Astrocyte of the hippocampus (primary cell): ENCODE measurements at regions not wholly inside any gene's neighbourhood (a gene's known extent, or its start where the extent isn't known, plus 50 kb on each side); places are given as distances from the start of the nearest gene placed in this dataset.
"Not testable (repeated sequence)": the region's sequence is repeated elsewhere in the genome, so short reads cannot be mapped to it uniquely, and the experiment has no call there.

Source experiments
- DNase-seq: peaks from one replicate; pipeline ENCODE4 v3.0.0; 2011; ENCODE audit warnings: low read depth, low spot score

GRCh38 chr13:44149231-44149630, 224.4 kb upstream of the SERP2 start:
- not testable (repeated sequence) for DNase-seq

- no peak for DNase-seq
Observed at GRCh38 chr13:44149821-44150220, 223.8 kb upstream of the SERP2 start.

GRCh38 chr13:44151474-44151873, 222.2 kb upstream of the SERP2 start:
- DNase-seq: no peak

- DNase-seq: no peak
Observed at GRCh38 chr13:44153496-44153895, 220.1 kb upstream of the SERP2 start.

- DNase-seq: peak; percentile 55
Observed at GRCh38 chr13:44155422-44156293, 218.0 kb upstream of the SERP2 start.

- DNase-seq: no peak
Observed at GRCh38 chr13:44156294-44156658, 217.3 kb upstream of the SERP2 start.

- DNase-seq: no peak
Observed at GRCh38 chr13:44157606-44158005, 216.0 kb upstream of the SERP2 start.

- no peak for DNase-seq
Observed at GRCh38 chr13:44158098-44158521, 215.5 kb upstream of the SERP2 start.

- DNase-seq: peak; percentile 53
Observed at GRCh38 chr13:44158881-44159632, 214.6 kb upstream of the SERP2 start.

GRCh38 chr13:44159633-44160279, 213.9 kb upstream of the SERP2 start:
- peak; percentile 71 for DNase-seq

- DNase-seq: no peak
Observed at GRCh38 chr13:44160591-44161191, 212.9 kb upstream of the SERP2 start.

GRCh38 chr13:44163108-44163507, 210.5 kb upstream of the SERP2 start:
- DNase-seq: no peak

- DNase-seq: no peak
Observed at GRCh38 chr13:44165221-44165888, 208.3 kb upstream of the SERP2 start.

GRCh38 chr13:44165889-44166496, 207.6 kb upstream of the SERP2 start:
- no peak for DNase-seq

GRCh38 chr13:44169018-44169911, 204.4 kb upstream of the SERP2 start:
- peak; percentile 15 for DNase-seq

GRCh38 chr13:44170731-44171130, 202.9 kb upstream of the SERP2 start:
- DNase-seq: no peak

GRCh38 chr13:44171156-44171555, 202.5 kb upstream of the SERP2 start:
- no peak for DNase-seq

- DNase-seq: no peak
Observed at GRCh38 chr13:44171861-44172260, 201.8 kb upstream of the SERP2 start.

- no peak for DNase-seq
Observed at GRCh38 chr13:44172281-44172810, 201.3 kb upstream of the SERP2 start.
